Pancreas (tissue), 10 donors: ENCODE measurements at regions not wholly inside any gene's neighbourhood (a gene's known extent, or its start where the extent isn't known, plus 50 kb on each side); places are given as distances from the start of the nearest gene placed in this dataset.

Experiments used
- ATAC-seq, 4 donors: fragments of 200-7000 bp; cut with Tn5 transposase; one replicate each; pipeline versions ENCODE4 v1.8.0 to v1.9.1; 2020; ENCODE audit warnings: mild to moderate bottlenecking in 4 of 4, moderate library complexity in 4 of 4
- DNase-seq, 6 donors: peaks; one replicate each; pipeline ENCODE4 v3.0.0-alpha.2; 2020
- FAIRE-seq: peaks from 2 replicates; lab custom pipeline; 2012; peaks lifted over from hg19 to GRCh38; lab: Jason Lieb, UNC
- H3K27ac ChIP-seq, 4 donors: fragments of 200-600 bp; sonication (generic); 1 replicate in 3 of 4; 2 replicates in 1 of 4; pipeline versions ENCODE4 v1.5.0 to v1.8.0; 2020
- H3K27me3 ChIP-seq, 4 donors: fragments of 200-600 bp; one replicate each; pipeline ENCODE4 v1.8.0; 2021
- H3K36me3 ChIP-seq, 3 donors: fragments of 200-600 bp; sonication (generic) in 1 of 3; one replicate each; pipeline versions ENCODE4 v1.5.0 to v1.8.0; 2020 to 2021
- H3K4me1 ChIP-seq, 3 donors: fragments of 200-600 bp; one replicate each; pipeline ENCODE4 v1.8.0; 2021
- H3K4me3 ChIP-seq, 4 donors: fragments of 200-600 bp; sonication (generic) in 2 of 4; one replicate each; pipeline versions ENCODE4 v1.5.0 to v1.8.0; 2020 to 2021
- H3K9me3 ChIP-seq, 4 donors: fragments of 200-600 bp; one replicate each; pipeline ENCODE4 v1.8.0; 2021
- WGBS, 2 donors: extraction: QIAGEN DNeasy Blood & Tissue Kit; methylation state at CpG; one replicate each; pipeline ENCODE4 v1.1.7; 2013; 5-methylcytosine and 5-hydroxymethylcytosine counted together
- intact Hi-C, 3 donors: fragments of 100-400 bp; cut with DNase I; formaldehyde crosslinking; loops; one replicate each; pipeline versions ENCODE4 v1.11.1 to v1.14.2; 2022
- TF ChIP-seq, protein P1 (sequence below), 4 donors: fragments of 200-600 bp; sonication (generic) in 3 of 4; IDR thresholded peaks; one replicate each; pipeline versions ENCODE4 v1.5.0 to v1.8.0; 2021; ENCODE audit warnings: antibody characterized with exemption in 4 of 4
- donor health status: healthy with polysubstance abuse.
- donor health status: DM: no; HTN: no; CAD: no; lungs with moderate emphysema.
- donor health status: DM: no; HTN: no; CAD: no.
- donor health status: control.
- donor health status: control.
- donor health status: Bipolar disorder and iron deficiency.
- donor health status: DM: yes; HTN: yes; CAD: no.
- donor health status: DM: no; HTN: no; CAD: no.
- donor health status: DM: no; HTN: no; CAD: no.
- donor health status: DM: yes; HTN: yes; CAD: no.

DNA sequence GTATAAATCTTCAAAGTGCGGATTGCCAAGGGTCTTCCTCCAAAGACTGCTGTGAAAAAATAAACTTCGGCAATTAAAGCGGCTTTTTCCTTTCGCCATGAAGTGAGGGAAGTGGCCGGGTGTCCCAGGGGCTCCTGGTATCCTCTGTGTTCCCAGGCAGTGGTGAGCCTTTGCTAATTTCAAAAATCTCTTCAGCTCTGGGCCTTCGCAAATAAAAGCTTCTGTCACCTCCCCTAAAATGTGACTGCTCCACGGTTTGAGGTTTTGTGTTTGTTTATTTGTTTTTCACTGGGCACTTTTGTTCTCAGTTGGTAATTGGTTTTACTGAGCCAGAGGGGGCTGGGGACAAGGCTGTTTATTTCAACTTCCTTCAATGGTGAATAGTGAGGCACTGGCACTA is 270.1 kb upstream of the POU3F3 start:
- Histone ChIP-seq H3K4me3 (no peak overlapping the region), H3K36me3 (no peaks in the 10 kb centered on the region), H3K27ac (no peak overlapping the region), H3K27me3 (no peaks in the 10 kb centered on the region), H3K4me1 (no peaks in the 10 kb centered on the region), H3K9me3 (no peaks in the 10 kb centered on the region)
- DNase-seq (no peak), ATAC-seq (no peak), FAIRE-seq (no peak)
- 78 to 79% methylated on average over 7 of the region's 7 CpGs for WGBS, 2 donors
- TF ChIP-seq, protein P1, sequence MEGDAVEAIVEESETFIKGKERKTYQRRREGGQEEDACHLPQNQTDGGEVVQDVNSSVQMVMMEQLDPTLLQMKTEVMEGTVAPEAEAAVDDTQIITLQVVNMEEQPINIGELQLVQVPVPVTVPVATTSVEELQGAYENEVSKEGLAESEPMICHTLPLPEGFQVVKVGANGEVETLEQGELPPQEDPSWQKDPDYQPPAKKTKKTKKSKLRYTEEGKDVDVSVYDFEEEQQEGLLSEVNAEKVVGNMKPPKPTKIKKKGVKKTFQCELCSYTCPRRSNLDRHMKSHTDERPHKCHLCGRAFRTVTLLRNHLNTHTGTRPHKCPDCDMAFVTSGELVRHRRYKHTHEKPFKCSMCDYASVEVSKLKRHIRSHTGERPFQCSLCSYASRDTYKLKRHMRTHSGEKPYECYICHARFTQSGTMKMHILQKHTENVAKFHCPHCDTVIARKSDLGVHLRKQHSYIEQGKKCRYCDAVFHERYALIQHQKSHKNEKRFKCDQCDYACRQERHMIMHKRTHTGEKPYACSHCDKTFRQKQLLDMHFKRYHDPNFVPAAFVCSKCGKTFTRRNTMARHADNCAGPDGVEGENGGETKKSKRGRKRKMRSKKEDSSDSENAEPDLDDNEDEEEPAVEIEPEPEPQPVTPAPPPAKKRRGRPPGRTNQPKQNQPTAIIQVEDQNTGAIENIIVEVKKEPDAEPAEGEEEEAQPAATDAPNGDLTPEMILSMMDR (IDR thresholded peaks at IDR 0.05), result no peak
- intact Hi-C loops, result no loop called here

DNA sequence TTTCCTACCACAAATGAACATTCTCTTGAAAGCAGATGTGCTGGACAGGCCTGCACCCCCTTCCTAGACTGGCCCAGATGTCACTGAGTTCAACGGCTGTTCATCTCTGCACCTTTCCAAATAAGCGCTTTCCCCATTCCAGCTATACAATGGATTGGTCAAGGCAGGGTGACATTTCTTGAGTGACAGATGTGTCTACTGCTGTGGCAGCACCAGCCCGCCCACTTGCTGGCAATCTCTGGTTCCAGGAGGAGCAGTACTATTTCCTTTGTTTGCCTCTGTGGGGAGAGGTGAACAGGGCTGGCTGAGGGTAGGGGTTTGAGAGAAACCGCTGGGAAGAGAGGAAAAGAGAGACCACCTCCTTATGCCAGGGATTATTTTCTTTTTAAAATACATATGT is 269.5 kb upstream of the POU3F3 start:
- Histone ChIP-seq H3K4me3 (no peak overlapping the region), H3K27ac (no peak overlapping the region), H3K36me3 (no peaks in the 10 kb centered on the region), H3K27me3 (no peaks in the 10 kb centered on the region), H3K4me1 (no peaks in the 10 kb centered on the region), H3K9me3 (no peaks in the 10 kb centered on the region)
- ATAC-seq (no peak), DNase-seq (no peak), FAIRE-seq (no peak)
- 83 to 89% methylated on average over 4 of the region's 4 CpGs for WGBS, 2 donors
- TF ChIP-seq, protein P1 (IDR thresholded peaks at IDR 0.05), result no peak
- intact Hi-C loops, result no loop called here

DNA sequence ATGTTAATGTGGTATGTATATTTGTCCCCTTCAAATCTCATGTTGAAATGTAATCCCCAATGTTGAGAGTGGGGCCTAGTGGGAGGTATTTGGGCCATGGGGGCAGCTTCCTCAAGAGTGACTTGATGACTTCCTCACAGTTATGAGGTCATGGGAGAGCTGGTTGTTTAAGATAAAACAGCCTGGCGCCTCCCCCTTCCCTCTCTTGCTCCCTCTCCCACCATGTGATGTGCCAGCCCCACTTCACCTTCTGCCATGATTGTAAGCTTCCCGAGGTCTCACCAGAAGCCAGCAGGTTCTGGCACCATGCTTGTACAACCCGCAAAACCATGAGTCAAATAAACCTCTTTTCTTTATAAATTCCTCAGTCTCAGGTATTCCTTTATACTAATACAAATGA is 258.3 kb upstream of the POU3F3 start:
- Histone ChIP-seq H3K27me3 (no peaks in the 10 kb centered on the region), H3K36me3 (no peaks in the 10 kb centered on the region), H3K9me3 (no peaks in the 10 kb centered on the region), H3K4me3 (no peak overlapping the region), H3K4me1 (no peaks in the 10 kb centered on the region), H3K27ac (no peak overlapping the region)
- no peak for DNase-seq
- TF ChIP-seq, protein P1 (IDR thresholded peaks at IDR 0.05), result no peak
- intact Hi-C loops, result no loop called here
- 70 to 74% methylated on average over 3 of the region's 3 CpGs for WGBS, 2 donors
- no peak for ATAC-seq
- FAIRE-seq, result no peak

DNA sequence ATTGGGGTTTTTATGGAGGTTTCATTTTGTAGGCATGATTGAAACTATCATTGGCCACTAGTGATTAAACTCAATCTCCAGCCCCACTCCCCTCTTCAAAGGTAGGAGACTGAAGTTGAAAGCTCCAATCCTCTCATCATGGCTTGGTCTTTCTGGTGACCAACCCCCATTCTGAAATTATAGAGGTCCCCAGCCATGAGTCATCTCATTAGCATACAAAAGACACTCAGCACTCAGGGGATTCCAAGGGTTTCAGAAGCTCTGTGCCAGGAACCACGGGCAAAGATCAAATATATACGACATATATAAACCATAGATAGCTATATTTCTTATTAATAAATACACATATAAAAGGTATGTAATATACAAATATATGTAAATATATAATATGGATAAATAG is 256.0 kb upstream of the POU3F3 start:
- Histone ChIP-seq H3K4me1 (no peaks in the 10 kb centered on the region), H3K36me3 (no peaks in the 10 kb centered on the region), H3K27me3 (no peaks in the 10 kb centered on the region), H3K27ac (no peak overlapping the region), H3K9me3 (no peaks in the 10 kb centered on the region), H3K4me3 (no peak overlapping the region)
- WGBS, 2 donors, result 80 to 92% methylated on average over 2 of the region's 2 CpGs
- no peak for FAIRE-seq
- no peak for ATAC-seq
- no peak for DNase-seq
- TF ChIP-seq, protein P1 (IDR thresholded peaks at IDR 0.05), result no peak
- intact Hi-C loops, result no loop called here

DNA sequence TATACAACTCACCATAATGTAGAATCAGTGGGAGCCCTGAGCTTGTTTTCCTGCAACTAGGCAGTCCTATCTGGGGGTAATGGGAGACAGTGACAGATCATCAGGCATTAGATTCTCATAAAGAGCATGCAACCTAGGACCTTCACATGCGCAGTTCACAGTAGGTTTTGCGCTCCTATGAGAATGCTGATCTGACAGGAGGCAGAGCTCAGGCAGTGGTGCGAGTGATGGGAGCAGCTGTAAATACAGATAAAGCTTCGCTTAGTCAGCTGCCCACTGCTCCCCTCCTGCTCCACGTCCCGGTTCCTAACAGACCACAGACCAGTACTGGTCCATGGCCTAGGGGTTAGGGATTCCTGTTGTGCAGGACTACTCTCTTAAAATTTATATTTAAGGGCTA is 255.3 kb upstream of the POU3F3 start:
- Histone ChIP-seq H3K9me3 (no peaks in the 10 kb centered on the region), H3K4me3 (no peak overlapping the region), H3K27ac (no peak overlapping the region), H3K36me3 (no peaks in the 10 kb centered on the region), H3K4me1 (no peaks in the 10 kb centered on the region), H3K27me3 (no peaks in the 10 kb centered on the region)
- DNase-seq (no peak), ATAC-seq (no peak), FAIRE-seq (no peak)
- intact Hi-C loops, result no loop called here
- TF ChIP-seq, protein P1 (IDR thresholded peaks at IDR 0.05), result no peak
- WGBS, 2 donors, result 81 to 89% methylated on average over 6 of the region's 6 CpGs
